ENCODE measurements at regions not wholly inside any gene's neighbourhood (a gene's known extent, or its start where the extent isn't known, plus 50 kb on each side); places are given as distances from the start of the nearest gene placed in this dataset.

DNA sequence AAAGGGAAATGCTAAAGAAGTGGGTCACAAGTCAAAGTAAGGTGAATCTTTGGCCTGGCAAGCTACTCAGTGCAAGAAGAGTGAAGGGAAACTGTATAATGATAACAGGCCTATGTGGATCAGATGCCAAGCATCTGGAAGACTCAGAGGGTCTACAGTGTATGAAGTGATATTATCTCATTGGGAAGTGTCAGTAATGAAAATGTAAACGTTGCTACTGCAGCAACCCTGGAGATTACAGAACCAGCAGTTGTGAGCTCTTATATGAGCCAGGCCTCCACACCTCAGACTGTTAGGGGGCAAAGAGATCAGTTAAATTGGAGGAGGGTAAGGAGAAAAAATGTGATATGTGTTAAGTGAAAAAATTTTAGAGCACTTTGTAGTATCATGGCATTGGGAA lies 195.4 kb upstream of the DPH6 start:
- TF ChIP-seq, protein P1, sequence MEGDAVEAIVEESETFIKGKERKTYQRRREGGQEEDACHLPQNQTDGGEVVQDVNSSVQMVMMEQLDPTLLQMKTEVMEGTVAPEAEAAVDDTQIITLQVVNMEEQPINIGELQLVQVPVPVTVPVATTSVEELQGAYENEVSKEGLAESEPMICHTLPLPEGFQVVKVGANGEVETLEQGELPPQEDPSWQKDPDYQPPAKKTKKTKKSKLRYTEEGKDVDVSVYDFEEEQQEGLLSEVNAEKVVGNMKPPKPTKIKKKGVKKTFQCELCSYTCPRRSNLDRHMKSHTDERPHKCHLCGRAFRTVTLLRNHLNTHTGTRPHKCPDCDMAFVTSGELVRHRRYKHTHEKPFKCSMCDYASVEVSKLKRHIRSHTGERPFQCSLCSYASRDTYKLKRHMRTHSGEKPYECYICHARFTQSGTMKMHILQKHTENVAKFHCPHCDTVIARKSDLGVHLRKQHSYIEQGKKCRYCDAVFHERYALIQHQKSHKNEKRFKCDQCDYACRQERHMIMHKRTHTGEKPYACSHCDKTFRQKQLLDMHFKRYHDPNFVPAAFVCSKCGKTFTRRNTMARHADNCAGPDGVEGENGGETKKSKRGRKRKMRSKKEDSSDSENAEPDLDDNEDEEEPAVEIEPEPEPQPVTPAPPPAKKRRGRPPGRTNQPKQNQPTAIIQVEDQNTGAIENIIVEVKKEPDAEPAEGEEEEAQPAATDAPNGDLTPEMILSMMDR (IDR thresholded peaks at IDR 0.05; ENCODE audit: poor library complexity, severe bottlenecking) = no peak
- TF ChIP-seq POLR2AphosphoS5 (IDR thresholded peaks at IDR 0.05) (no peak), EZH2 (IDR thresholded peaks at IDR 0.05; ENCODE audit: borderline replicate concordance, insufficient read depth, low read length, poor library complexity, severe bottlenecking) (no peak), REST (IDR thresholded peaks at IDR 0.05; ENCODE audit: borderline replicate concordance) (no peak), MXI1 (conservative IDR thresholded peaks at IDR 0.05; ENCODE audit: poor library complexity, severe bottlenecking) (no peak), EP300 (conservative IDR thresholded peaks at IDR 0.05; ENCODE audit: poor library complexity, severe bottlenecking) (no peak)

Data from neural cell (in vitro differentiated cells).